NCI-H460 (cell line): ENCODE measurements at regions not wholly inside any gene's neighbourhood (a gene's known extent, or its start where the extent isn't known, plus 50 kb on each side); places are given as distances from the start of the nearest gene placed in this dataset.
"Not testable (repeated sequence)": the region's sequence is repeated elsewhere in the genome, so short reads cannot be mapped to it uniquely, and the experiment has no call there.

ENCODE experiments used
- DNase-seq: peaks from one replicate; pipeline ENCODE4 v3.0.0-alpha.2; 2016; ENCODE audit warnings: low read depth; ENCODE audit errors: extremely low read depth

- no peak for DNase-seq
Measured at GRCh38 chr10:64765498-64765897, 1244.3 kb downstream of the REEP3 start.

- DNase-seq, result no peak
Measured at GRCh38 chr10:64771253-64772050, 1250.3 kb downstream of the REEP3 start.

DNA sequence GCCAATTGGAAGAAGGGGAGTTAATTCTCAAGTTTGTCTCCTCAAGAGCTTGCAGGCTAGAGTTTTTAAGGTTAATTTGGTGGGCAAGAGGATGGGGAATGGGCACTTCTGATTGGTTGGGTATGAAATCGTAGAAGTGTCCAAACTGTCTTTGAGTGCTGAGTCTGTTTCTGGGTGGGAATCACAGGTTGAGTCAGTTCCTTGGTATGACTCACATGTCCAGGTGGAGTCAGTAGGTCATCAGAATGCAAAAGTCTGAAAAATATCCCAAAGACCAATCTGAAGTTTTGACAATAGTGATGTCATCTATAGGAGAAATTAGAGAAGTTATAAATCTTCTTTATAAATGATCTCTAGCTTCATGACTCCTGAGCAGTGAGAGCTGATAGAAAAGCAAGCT lies 1252.2 kb downstream of the REEP3 start:
- DNase-seq, result no peak

- not testable (repeated sequence) for DNase-seq
Measured at GRCh38 chr10:64784451-64784850, 1263.2 kb downstream of the REEP3 start.

GRCh38 chr10:64785816-64786215 lies 1264.6 kb downstream of the REEP3 start:
- DNase-seq, result no peak

- DNase-seq, result no peak
Measured at GRCh38 chr10:64786989-64787388, 1265.8 kb downstream of the REEP3 start.

DNA sequence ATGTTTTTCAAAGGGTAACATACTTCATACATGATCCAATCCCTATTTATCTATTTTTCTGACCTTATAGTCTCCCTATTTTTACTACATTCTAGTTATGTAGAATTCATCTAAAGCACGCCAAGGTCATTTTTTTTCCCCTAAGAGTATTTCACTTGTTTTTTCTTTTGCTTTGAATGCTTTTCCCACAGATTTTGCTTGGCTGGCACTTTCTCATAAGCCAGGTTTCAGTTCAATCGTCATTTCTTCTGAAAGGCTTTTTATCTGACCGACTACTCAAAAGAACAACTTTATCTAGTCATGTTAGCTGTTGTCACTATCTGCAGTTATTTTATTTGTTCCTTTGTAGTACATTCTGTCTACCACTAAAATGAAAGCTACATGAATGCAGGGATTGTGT lies 1274.6 kb downstream of the REEP3 start:
- no peak for DNase-seq

- DNase-seq, result no peak
Measured at GRCh38 chr10:64798297-64798696, 1277.1 kb downstream of the REEP3 start.

DNA sequence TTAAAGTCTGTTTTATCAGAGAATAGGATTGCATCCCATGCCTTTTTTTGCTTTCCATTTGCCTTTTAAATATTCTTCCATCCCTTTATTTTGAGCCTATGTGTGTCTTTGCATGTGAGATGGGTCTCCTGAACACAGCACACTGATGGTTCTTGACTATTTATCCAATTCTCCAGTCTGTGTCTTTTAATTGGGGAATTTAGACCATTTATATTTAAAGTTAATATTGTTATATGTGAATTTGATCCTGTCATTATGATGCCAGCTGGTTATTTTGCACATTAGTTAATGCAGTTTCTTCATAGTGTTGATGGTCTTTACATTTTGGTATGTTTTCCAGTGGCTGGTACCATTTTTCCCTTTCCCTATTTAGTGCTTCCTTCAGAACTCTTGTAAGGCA lies 1287.0 kb downstream of the REEP3 start:
- DNase-seq, result not testable (repeated sequence)

DNA sequence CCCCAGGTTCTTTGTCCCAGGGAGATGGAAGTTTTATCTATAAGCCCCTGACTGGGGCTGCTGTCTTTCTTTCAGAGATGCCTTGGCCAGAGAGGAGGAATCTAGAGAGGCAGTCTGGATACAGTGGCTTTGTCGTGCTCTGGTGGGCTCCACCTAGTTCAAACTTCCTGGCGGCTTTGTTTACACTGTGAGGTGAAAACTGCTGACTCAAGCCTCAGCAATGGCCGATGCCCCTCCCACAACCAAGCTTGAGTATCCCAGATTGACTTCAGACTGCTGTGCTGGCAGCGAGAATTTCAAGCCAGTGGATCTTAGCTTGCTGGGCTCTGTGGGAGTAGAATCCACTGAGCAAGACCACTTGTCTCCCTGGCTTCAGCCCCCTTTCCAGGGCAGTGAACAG lies 1288.8 kb downstream of the REEP3 start:
- DNase-seq, result peak; percentile 41

DNA sequence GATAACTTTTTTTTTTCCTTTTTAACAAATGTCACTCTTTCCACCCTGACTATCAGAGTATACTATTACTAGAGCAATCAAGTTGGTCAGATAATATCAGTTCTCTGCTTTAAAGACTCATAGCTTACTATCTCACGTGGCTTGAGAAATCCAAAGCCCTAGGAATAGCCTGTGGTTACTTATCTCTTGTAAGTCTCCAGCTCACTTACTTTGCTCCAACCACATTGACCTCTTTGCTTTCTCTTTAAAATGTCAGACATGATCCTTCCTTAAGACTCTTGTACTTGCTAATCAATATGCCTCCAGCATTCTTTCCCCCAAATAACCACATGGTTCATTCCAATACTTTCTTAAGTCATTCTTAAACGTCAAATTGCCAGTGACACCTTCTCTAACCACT lies 1292.2 kb downstream of the REEP3 start:
- DNase-seq, result no peak

DNA sequence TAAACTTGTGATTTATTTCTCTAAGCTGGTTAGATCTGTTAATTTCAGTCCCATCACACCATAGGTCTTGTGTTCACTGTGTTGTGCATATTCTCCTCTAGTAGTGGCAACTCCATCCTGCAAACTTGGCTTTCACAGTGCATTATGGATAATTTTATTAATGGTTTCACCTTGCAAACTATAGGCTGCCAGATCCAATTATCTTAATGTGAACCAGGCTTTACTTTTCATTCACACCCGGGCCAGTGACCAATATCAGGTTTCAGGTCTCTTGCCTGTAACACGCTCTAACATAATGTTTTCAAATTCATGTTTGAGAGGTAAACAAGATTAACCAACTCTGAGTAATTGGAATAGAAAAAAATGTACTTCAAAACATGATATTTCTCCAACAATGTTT lies 1293.0 kb downstream of the REEP3 start:
- DNase-seq, result no peak

- DNase-seq, result no peak
Measured at GRCh38 chr10:64829888-64830412, 1308.7 kb downstream of the REEP3 start.

DNA sequence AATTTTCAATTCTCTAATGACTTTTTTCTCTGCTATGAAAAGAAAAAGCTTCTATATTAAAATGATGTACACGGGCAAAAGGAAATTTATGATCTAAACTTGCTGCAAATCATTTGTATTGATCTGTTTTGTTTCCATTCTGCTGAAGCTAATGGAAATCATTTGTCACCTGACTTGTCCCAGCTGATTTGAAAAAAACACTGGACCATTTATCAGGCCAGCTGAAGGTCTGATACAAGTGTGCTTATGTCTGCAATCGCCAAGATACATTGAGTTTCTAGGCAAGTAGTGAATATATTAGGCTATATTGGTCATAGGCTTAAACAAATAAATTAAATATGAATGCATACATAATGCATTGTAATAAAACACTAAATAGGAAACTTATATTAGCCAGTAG lies 1309.7 kb downstream of the REEP3 start:
- no peak for DNase-seq

DNA sequence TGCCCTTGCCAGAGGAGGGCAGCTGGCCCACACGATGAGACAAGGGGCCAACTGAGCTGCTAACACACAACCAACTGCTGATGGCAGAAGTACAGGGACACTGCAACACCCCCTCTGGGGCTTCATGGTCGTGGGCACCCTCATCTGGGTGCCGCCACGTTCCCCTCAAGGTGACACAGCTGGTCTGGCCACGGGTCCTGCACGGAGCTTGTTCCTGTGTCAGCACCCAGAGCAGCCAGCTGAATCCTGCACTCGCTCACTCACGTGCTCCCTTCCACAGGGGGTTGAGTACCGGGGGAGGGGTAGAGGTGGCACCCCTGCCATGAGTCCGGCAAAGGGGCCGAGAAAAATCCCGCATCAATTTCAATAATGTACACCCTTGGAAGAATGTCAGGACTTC lies 1319.1 kb downstream of the REEP3 start:
- DNase-seq, result no peak

DNA sequence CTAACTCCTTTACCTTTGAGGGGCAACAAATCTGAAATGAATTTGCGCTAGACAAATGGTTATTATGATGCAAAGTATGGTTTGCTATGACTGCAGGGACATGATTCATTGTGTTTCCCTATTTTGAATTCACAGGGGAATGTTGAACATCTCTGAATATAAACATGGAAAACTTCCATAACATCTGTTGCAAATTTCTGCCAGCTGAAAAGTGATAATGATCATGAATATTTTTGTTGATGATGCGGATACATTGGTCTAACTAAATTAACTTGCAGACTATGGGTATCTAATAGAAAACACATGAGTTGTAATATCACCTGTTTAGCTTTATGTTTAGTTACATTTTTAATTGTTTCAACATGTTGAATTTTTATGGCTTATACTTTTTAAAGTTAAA lies 1325.5 kb downstream of the REEP3 start:
- DNase-seq, result no peak

DNA sequence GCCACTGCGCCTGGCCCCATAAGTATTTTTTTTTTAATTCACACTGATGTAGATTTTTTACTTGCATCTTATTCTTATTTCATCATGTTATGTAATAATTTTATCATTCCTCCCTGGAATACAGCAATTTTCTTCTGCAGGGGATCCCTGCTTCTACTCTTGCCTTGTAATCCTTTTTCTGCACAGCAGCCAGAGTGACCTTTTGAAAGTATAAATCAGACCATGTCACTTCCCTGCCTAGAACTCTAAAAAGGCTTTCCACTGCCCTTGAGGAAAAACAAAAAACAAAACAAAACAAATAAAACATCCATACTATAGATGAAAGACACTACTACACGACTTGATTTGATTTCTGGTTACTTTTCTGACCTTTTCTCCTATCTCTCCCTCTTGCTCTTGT lies 1334.7 kb downstream of the REEP3 start:
- no peak for DNase-seq

DNA sequence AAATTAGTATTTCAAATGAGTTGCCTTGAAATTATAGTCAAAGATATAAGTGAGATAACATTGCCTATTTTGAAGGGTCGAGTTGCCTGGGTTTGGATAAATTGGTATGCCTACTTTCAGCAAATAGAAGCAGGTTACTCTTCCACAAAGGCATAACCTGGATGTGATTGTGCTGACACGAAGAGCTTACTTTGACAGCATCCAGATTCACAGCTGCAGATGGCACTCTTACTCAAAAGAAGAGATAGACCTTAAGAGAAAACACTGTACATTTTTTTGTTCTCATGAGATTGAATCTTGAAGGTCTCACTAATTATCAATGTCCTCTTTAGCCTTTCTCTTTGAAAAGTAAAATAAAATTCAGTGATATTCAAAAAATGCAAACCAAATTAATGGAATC lies 1338.7 kb downstream of the REEP3 start:
- DNase-seq, result no peak

- DNase-seq, result no peak
Measured at GRCh38 chr10:64863836-64864235, 1342.6 kb downstream of the REEP3 start.

DNA sequence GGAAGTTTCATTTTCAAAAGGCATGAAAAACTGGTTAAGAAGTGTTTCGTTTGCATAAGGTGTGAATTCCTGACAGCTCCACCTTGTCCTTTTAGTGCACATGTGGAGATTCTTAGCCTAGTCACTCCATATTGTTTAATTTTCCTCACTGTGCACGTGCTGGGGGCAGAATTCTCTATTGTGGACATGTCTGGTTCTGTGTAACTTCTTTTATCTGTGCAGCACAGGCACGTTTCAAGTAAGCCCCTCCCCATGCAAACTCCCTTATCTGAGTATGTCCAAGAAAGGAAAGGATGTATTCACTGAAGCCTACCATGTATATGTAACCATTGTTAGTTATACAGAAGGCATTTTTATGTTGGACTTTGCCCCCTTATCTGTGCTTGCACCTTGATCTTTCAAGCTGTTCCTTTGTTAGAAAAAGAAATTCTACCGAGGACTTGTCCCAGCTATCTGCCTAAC lies 1346.3 kb downstream of the REEP3 start:
- no peak for DNase-seq

DNA sequence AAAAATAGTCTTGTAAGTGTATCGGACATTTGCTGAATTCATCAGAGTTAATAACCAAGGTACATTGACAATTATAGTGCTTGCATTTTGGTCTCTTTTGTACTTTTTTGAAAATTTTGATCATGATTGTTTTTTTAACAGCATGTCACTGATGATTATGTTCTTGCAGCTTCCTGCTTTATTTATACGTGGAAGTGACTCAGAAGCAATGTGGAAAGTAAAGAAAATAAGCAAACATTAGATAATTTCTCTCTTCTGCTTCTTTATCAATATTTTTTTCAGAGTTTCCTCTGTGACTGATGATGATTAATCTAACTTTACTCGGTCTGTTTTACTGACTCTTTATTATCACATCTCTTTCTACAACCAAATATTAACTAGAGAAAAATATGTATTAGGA lies 1351.9 kb downstream of the REEP3 start:
- DNase-seq, result peak; percentile 8

DNA sequence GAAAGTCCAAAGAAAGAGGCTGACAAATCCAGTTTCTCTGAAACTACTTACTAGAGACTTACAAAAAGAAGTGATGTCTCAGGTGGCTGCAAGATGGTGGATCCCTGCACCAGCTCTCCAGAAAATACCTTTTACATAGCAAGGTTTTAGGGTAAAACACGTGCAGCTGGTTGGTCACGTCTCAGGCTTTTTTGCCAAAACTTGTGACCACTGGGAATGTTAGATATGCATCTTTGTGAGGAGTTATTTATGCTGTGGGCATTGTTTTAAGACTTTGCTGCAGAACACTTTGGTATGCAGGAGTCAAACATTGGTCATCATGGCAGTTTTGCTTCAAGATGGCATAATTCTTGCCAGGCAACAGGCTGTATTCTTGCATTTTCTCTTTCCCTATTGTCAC lies 1352.8 kb downstream of the REEP3 start:
- DNase-seq, result no peak

- no peak for DNase-seq
Measured at GRCh38 chr10:64880546-64880945, 1359.3 kb downstream of the REEP3 start.
